ENCODE measurements at regions not wholly inside any gene's neighbourhood (a gene's known extent, or its start where the extent isn't known, plus 50 kb on each side); places are given as distances from the start of the nearest gene placed in this dataset.

- TF ChIP-seq POLR2A (IDR thresholded peaks at IDR 0.05) (no peak), CTCF (IDR thresholded peaks at IDR 0.05) (no peak)
Observed at GRCh38 chr1:96157101-96157500, 564.5 kb upstream of the PTBP2 start.

All from thyroid gland (tissue), 4 donors.